HCT116 (cell line): ENCODE measurements at regions not wholly inside any gene's neighbourhood (a gene's known extent, or its start where the extent isn't known, plus 50 kb on each side); places are given as distances from the start of the nearest gene placed in this dataset.

Experiments
- ATAC-seq: fragments of 200-7000 bp; cut with Tn5 transposase; 2 replicates; pipeline ENCODE4 v1.9.1; 2020; ENCODE audit warnings: mild to moderate bottlenecking, moderate library complexity
- BruUV-seq: library from RNA; stranded (reverse); fragments of 400-500 nt; replicated peaks from 2 replicates; lab custom pipeline; 2021; lab: Mats Ljungman, UMichigan
- CTCF ChIA-PET: fragments of 300-600 bp; sonication (Branson Sonifier 250); formaldehyde crosslinking; loops from one replicate; lab custom pipeline; 2021; ENCODE audit warnings: antibody characterized with exemption; lab: Charles Lee
- POLR2A ChIA-PET: fragments of 300-600, 350-600 bp; sonication (Branson Sonifier 250); formaldehyde crosslinking; loops from one replicate; lab custom pipeline; 2021; ENCODE audit warnings: antibody characterized with exemption; lab: Charles Lee
- RAD21 ChIA-PET, 2 experiments: fragments of 300-600 bp; sonication (Branson Sonifier 250); formaldehyde crosslinking; loops; one replicate each; lab custom pipeline; 2023; ENCODE audit warnings: low total read pairs in 2 of 2; ENCODE audit not compliant: uncharacterized antibody in 2 of 2, unreplicated experiment in 2 of 2, low non-redundant PET in 1 of 2; lab: Charles Lee
- DNase-seq: peaks from one replicate; pipeline ENCODE4 v3.0.0-alpha.2; 2010; ENCODE audit warnings: low read depth, low spot score
- H2AFZ ChIP-seq: fragments of 200-600 bp; shearing (Covaris generic), sonication (generic); 2 replicates; pipeline ENCODE4 v1.6.1; 2017; ENCODE audit warnings: low read depth, mixed run types, mixed read lengths, antibody characterized with exemption, low read length; ENCODE audit not compliant: poor library complexity, severe bottlenecking
- H3K27ac ChIP-seq: 2 replicates; pipeline ENCODE4 v1.5.1; 2012; ENCODE audit warnings: low read depth, low read length
- H3K27me3 ChIP-seq: fragments of 200-600 bp; sonication (generic); 2 replicates; pipeline ENCODE4 v1.6.1; 2016; ENCODE audit warnings: mixed run types, low read length, mixed read lengths; ENCODE audit not compliant: insufficient read depth
- H3K36me3 ChIP-seq, 2 experiments: fragments of 200-500 bp in 1 of 2; fragments of 200-600 bp in 1 of 2; sonication (Bioruptor generic) in 1 of 2; sonication (generic) in 1 of 2; 2 replicates each; pipeline versions ENCODE4 v1.5.1 to v1.6.1; 2014 to 2016; ENCODE audit warnings: low read length in 2 of 2, inconsistent platforms in 1 of 2, mixed read lengths in 1 of 2, mixed run types in 1 of 2; ENCODE audit not compliant: insufficient read depth in 2 of 2, control insufficient read depth in 1 of 2
- H3K4me1 ChIP-seq, 2 experiments: fragments of 200-600 bp in 1 of 2; sonication (generic) in 1 of 2; 2 replicates each; pipeline versions ENCODE4 v1.5.1 to v1.6.1; 2012 to 2017; ENCODE audit warnings: low read length in 2 of 2, inconsistent platforms in 1 of 2, mild to moderate bottlenecking in 1 of 2, mixed read lengths in 1 of 2, mixed run types in 1 of 2, moderate library complexity in 1 of 2; ENCODE audit not compliant: insufficient read depth in 2 of 2, control insufficient read depth in 1 of 2
- H3K4me2 ChIP-seq: fragments of 200-600 bp; sonication (generic); 2 replicates; pipeline ENCODE4 v1.6.1; 2017; ENCODE audit warnings: mixed run types, low read length, mixed read lengths
- H3K4me3 ChIP-seq, 2 experiments: fragments of 200-600 bp in 1 of 2; sonication (generic) in 1 of 2; replicated peaks in 1 of 2; 2 replicates each; pipeline ENCODE4 v1.5.1; 2011 to 2016; ENCODE audit warnings: low read length in 2 of 2, control low read depth in 1 of 2, low read depth in 1 of 2, mild to moderate bottlenecking in 1 of 2, mixed read lengths in 1 of 2, mixed run types in 1 of 2
- H3K79me2 ChIP-seq: fragments of 200-600 bp; sonication (generic); 2 replicates; pipeline ENCODE4 v1.6.1; 2017; ENCODE audit warnings: mild to moderate bottlenecking, mixed run types, low read length, moderate library complexity, mixed read lengths; ENCODE audit not compliant: insufficient read depth
- H3K9ac ChIP-seq: fragments of 200-600 bp; sonication (generic); 2 replicates; pipeline ENCODE4 v1.6.1; 2016; ENCODE audit warnings: low read length, mixed read lengths
- H3K9me2 ChIP-seq: fragments of 200-600 bp; sonication (generic), shearing (Covaris generic); 2 replicates; pipeline ENCODE4 v1.6.1; 2017; ENCODE audit warnings: mixed run types, mild to moderate bottlenecking, moderate library complexity; ENCODE audit not compliant: insufficient read depth
- H3K9me3 ChIP-seq, 2 experiments: fragments of 200-500 bp in 1 of 2; fragments of 200-600 bp in 1 of 2; sonication (Bioruptor generic) in 1 of 2; sonication (generic) in 1 of 2; 2 replicates each; pipeline ENCODE4 v1.6.1; 2014 to 2017; ENCODE audit warnings: low read length in 2 of 2, mixed read lengths in 2 of 2, inconsistent platforms in 1 of 2, low read depth in 1 of 2, mild to moderate bottlenecking in 1 of 2, mixed run types in 1 of 2, moderate library complexity in 1 of 2; ENCODE audit not compliant: control insufficient read depth in 1 of 2, insufficient read depth in 1 of 2
- H4K20me1 ChIP-seq: fragments of 200-600 bp; sonication (generic), shearing (Covaris generic); 2 replicates; pipeline ENCODE4 v1.6.1; 2017; ENCODE audit warnings: mixed run types, mild to moderate bottlenecking, moderate library complexity; ENCODE audit not compliant: insufficient read depth
- CEBPB ChIP-seq: IDR thresholded peaks from 2 replicates; pipeline ENCODE4 v1.6.1; 2012; ENCODE audit warnings: low read depth
- CTCF ChIP-seq, 3 experiments: fragments of 200-600 bp in 1 of 3; sonication (generic) in 1 of 3; IDR thresholded peaks in 2 of 3; conservative IDR thresholded peaks in 1 of 3; 2 replicates each; pipeline ENCODE4 v1.5.1; 2012 to 2017; ENCODE audit warnings: low read depth in 2 of 3, low read length in 2 of 3, antibody characterized with exemption in 1 of 3, borderline replicate concordance in 1 of 3, control low read depth in 1 of 3, mild to moderate bottlenecking in 1 of 3, mixed read lengths in 1 of 3, mixed run types in 1 of 3, moderate library complexity in 1 of 3; ENCODE audit not compliant: insufficient read depth in 1 of 3
- EGR1 ChIP-seq: IDR thresholded peaks from 2 replicates; pipeline ENCODE4 v1.6.1; 2012; ENCODE audit warnings: low read depth
- EZH2 ChIP-seq: fragments of 200-600 bp; sonication (generic); IDR thresholded peaks from 2 replicates; pipeline ENCODE4 v1.6.1; 2017; ENCODE audit warnings: antibody characterized with exemption, mixed run types
- JUND ChIP-seq: IDR thresholded peaks from 2 replicates; pipeline ENCODE4 v1.6.1; 2012
- MAX ChIP-seq: IDR thresholded peaks from 2 replicates; pipeline ENCODE4 v1.6.1; 2012
- RAD21 ChIP-seq: IDR thresholded peaks from 2 replicates; pipeline ENCODE4 v1.6.1; 2012; ENCODE audit warnings: low read depth, mild to moderate bottlenecking
- REST ChIP-seq: IDR thresholded peaks from 2 replicates; pipeline ENCODE4 v1.6.1; 2012; ENCODE audit warnings: low read depth
- SRF ChIP-seq: IDR thresholded peaks from 2 replicates; pipeline ENCODE4 v1.6.1; 2012; ENCODE audit warnings: low read depth
- TCF7L2 ChIP-seq: IDR thresholded peaks from 2 replicates; pipeline ENCODE4 v1.7.0; 2011; ENCODE audit warnings: borderline replicate concordance, inconsistent platforms; ENCODE audit not compliant: insufficient read depth, insufficient read length; ENCODE audit errors: extremely low read depth
- intact Hi-C: fragments of 100-400 bp; cut with micrococcal nuclease; formaldehyde crosslinking; loops from 2 replicates; pipeline ENCODE4 v1.10.0; 2022

GRCh38 chr16:77116856-77117255 is 74.1 kb upstream of the MON1B start:
- ATAC-seq, result no peak
- Histone ChIP-seq H3K4me2 (no peak overlapping the region), H3K27ac (no peak overlapping the region), H3K4me3 (no peak overlapping the region), H3K79me2 (no peaks in the 10 kb centered on the region), H4K20me1 (no peaks in the 10 kb centered on the region), H2AFZ (no peak overlapping the region), H3K9me3 (no peaks in the 10 kb centered on the region), H3K9ac (no peak overlapping the region), H3K4me1 (no peaks in the 10 kb centered on the region), H3K9me2 (no peaks in the 10 kb centered on the region), H3K36me3 (no peaks in the 10 kb centered on the region), H3K27me3 (peaks cover 29% of the 10 kb centered on the region)
- TF ChIP-seq JUND (no peak), REST (no peak), SRF (no peak), EGR1 (no peak), CEBPB (no peak), RAD21 (no peak), CTCF (IDR thresholded peaks at IDR 0.05 in 2 of 3, conservative IDR thresholded peaks at IDR 0.05 in 1 of 3; ENCODE audit: borderline replicate concordance in 1 of 3, insufficient read depth in 1 of 3, low read depth in 2 of 3, low read length in 2 of 3) (no peak), EZH2 (no peak), MAX (no peak), TCF7L2 (no peak)
- ChIA-PET POLR2A (no interaction called here), CTCF (no interaction called here), RAD21 (no interaction called here)
- BruUV-seq, result no TSS peak
- intact Hi-C loops, result no loop called here
- DNase-seq, result no peak
